Activated naive CD8-positive, alpha-beta T cell treated with anti-CD3 and anti-CD28 coated beads, Interleukin-2, amount 10 ng/mL, durations not matched to agents 7 days and 5 days (primary cell): ENCODE measurements at regions not wholly inside any gene's neighbourhood (a gene's known extent, or its start where the extent isn't known, plus 50 kb on each side); places are given as distances from the start of the nearest gene placed in this dataset.

Experiments
- ATAC-seq: fragments of 150-1000 bp; cut with Tn5 transposase; one replicate; pipeline ENCODE4 v1.10.0; 2021; ENCODE audit warnings: low read depth, moderate library complexity
- POLR2A ChIA-PET: fragments of 350-600 bp; sonication (Branson Sonifier 250); formaldehyde crosslinking; loops from one replicate; lab custom pipeline; 2021; ENCODE audit warnings: antibody characterized with exemption; lab: Charles Lee
- DNase-seq: peaks from one replicate; pipeline ENCODE4 v3.0.0; 2021
- H3K27ac Mint-ChIP-seq: one replicate; pipeline ENCODE4 v1.8.0; 2022; ENCODE audit warnings: mild to moderate bottlenecking, mixed read lengths
- H3K27me3 Mint-ChIP-seq: one replicate; pipeline ENCODE4 v1.8.0; 2022; ENCODE audit warnings: mild to moderate bottlenecking, moderate library complexity, mixed read lengths
- H3K36me3 Mint-ChIP-seq: one replicate; pipeline ENCODE4 v1.8.0; 2021; ENCODE audit warnings: mild to moderate bottlenecking, mixed read lengths
- H3K4me1 Mint-ChIP-seq: one replicate; pipeline ENCODE4 v1.8.0; 2021; ENCODE audit warnings: mixed read lengths
- H3K4me3 Mint-ChIP-seq: one replicate; pipeline ENCODE4 v1.8.0; 2022; ENCODE audit warnings: mild to moderate bottlenecking, moderate library complexity, mixed read lengths
- H3K9me3 Mint-ChIP-seq: one replicate; pipeline ENCODE4 v1.8.0; 2021; ENCODE audit warnings: mixed read lengths

DNA sequence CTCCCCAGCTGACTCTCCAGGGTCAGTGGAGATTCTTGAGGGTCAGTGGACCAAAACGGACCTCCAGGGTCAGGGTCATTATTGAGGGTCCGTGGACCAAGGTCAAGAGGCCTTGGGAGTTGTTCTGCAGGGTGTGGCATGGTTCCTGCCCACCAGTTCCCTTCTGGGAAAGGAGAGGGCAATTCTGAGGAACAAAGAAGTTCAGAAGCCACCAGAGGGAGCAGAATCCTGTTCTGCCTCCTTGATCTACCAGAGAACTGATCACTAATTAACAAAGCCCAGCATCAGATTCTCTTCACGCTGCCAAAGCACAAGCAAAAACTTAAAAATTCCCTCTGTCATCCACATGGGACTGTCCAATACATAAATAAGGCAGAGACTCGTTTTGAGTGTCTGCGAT lies 263.4 kb downstream of the DHX35 start:
- DNase-seq, result no peak
- no peaks in the 10 kb centered on the region for H3K9me3 Mint-ChIP-seq
- POLR2A ChIA-PET, result no interaction called here
- H3K27ac Mint-ChIP-seq, result no peak overlapping the region
- no peak overlapping the region for H3K4me3 Mint-ChIP-seq
- no peak for ATAC-seq
- H3K4me1 Mint-ChIP-seq, result no peaks in the 10 kb centered on the region
- H3K36me3 Mint-ChIP-seq, result no peaks in the 10 kb centered on the region
- peaks cover 10% of the 10 kb centered on the region for H3K27me3 Mint-ChIP-seq

DNA sequence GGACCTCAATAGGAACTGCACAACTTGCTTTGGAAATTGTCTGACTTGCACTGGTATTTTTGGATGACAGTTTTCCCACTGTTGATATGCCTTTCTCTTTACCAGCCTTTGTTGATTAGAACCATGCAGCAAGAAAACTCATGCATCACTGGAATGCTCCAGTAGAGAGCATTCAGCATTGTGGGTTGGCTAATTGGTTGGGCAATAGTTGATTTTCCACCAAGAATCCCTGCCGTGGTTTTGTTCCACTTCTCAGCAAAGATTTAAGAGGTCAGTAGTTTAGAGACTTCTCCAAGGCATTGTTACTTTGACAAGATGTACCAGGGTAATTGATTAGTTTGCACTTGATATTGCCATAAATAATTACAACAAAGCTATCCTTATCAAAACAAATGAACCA lies 260.0 kb downstream of the DHX35 start:
- H3K4me3 Mint-ChIP-seq, result no peak overlapping the region
- DNase-seq (no peak), ATAC-seq (no peak)
- POLR2A ChIA-PET, result no interaction called here
- H3K27ac Mint-ChIP-seq, result no peak overlapping the region
- no peaks in the 10 kb centered on the region for H3K4me1 Mint-ChIP-seq
- H3K9me3 Mint-ChIP-seq, result no peaks in the 10 kb centered on the region
- H3K27me3 Mint-ChIP-seq, result peaks cover 7% of the 10 kb centered on the region
- H3K36me3 Mint-ChIP-seq, result no peaks in the 10 kb centered on the region

DNA sequence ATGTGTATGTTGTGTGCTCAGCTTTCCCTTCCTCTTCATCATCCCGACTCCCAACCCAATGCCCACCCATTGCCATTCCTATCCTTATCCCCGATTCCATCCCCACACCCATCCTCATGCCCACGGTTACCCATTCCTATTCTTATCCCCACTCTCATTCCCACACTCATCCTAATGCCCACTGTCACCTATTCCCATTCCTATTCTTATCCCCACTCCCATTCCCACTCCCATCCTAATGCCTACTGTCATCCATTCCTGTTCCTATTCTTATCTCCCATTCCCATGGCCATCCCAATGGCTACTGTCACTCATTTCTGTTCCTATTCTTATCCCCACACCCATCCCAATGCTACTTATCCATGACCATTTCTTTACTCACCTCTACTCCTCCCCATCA lies 254.1 kb downstream of the DHX35 start:
- no peaks in the 10 kb centered on the region for H3K4me1 Mint-ChIP-seq
- no peaks in the 10 kb centered on the region for H3K9me3 Mint-ChIP-seq
- H3K36me3 Mint-ChIP-seq, result no peaks in the 10 kb centered on the region
- POLR2A ChIA-PET, result interaction anchor here (0.6 kb wide), 1 partner anchor 681 kb away, joined by 6 read pairs; no protein-coding TSS in a partner anchor
- no peak overlapping the region for H3K4me3 Mint-ChIP-seq
- H3K27ac Mint-ChIP-seq, result no peak overlapping the region
- no peak for ATAC-seq
- DNase-seq, result no peak
- H3K27me3 Mint-ChIP-seq, result peaks cover 8% of the 10 kb centered on the region

DNA sequence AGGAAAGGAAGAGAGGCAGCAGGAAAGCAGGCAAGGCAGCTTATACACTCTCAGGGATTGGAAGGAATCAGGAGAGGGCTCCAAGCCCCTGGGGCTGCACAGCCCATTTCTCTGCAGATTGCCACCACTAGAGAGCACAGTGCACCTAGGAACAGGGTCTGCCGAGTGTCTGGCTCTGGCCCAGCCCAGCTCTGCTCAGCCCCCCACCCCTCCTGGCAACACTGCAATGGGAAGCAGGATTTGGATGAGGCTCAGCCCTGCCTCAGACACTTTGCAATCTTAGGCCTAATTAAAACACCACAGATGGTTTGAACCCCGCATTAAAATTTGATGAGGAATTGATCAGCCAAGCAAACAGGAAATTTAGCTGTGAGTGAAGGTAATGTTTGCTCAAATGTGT lies 252.7 kb downstream of the DHX35 start:
- H3K27me3 Mint-ChIP-seq, result peaks cover 6% of the 10 kb centered on the region
- no peak overlapping the region for H3K27ac Mint-ChIP-seq
- H3K36me3 Mint-ChIP-seq, result no peaks in the 10 kb centered on the region
- POLR2A ChIA-PET, result no interaction called here
- ATAC-seq, result no peak
- no peak overlapping the region for H3K4me3 Mint-ChIP-seq
- DNase-seq, result no peak
- H3K4me1 Mint-ChIP-seq, result no peaks in the 10 kb centered on the region
- no peaks in the 10 kb centered on the region for H3K9me3 Mint-ChIP-seq

- H3K27ac Mint-ChIP-seq, result no peak overlapping the region
- ATAC-seq, result no peak
These were observed 251.5 kb downstream of the DHX35 start for GRCh38 chr20:39213476-39214145.

GRCh38 chr20:39211060-39211748 lies 249.1 kb downstream of the DHX35 start:
- peaks cover 6% of the 10 kb centered on the region for H3K27me3 Mint-ChIP-seq
- no peak for ATAC-seq

More at GRCh38 chr20:39213476-39214145, 251.5 kb downstream of the DHX35 start:
- POLR2A ChIA-PET, result no interaction called here
- H3K4me3 Mint-ChIP-seq, result no peak overlapping the region
- peaks cover 6% of the 10 kb centered on the region for H3K27me3 Mint-ChIP-seq
- H3K9me3 Mint-ChIP-seq, result no peaks in the 10 kb centered on the region
- no peaks in the 10 kb centered on the region for H3K4me1 Mint-ChIP-seq
- no peak for DNase-seq
- no peaks in the 10 kb centered on the region for H3K36me3 Mint-ChIP-seq

GRCh38 chr20:39210341-39211036 lies 248.3 kb downstream of the DHX35 start:
- DNase-seq, result no peak
- Mint-ChIP-seq H3K4me3 (no peak overlapping the region), H3K27ac (no peak overlapping the region), H3K27me3 (peaks cover 6% of the 10 kb centered on the region), H3K4me1 (no peaks in the 10 kb centered on the region), H3K36me3 (no peaks in the 10 kb centered on the region), H3K9me3 (no peaks in the 10 kb centered on the region)
- POLR2A ChIA-PET, result no interaction called here
- ATAC-seq, result no peak

More at GRCh38 chr20:39211060-39211748, 249.1 kb downstream of the DHX35 start:
- H3K4me1 Mint-ChIP-seq, result no peaks in the 10 kb centered on the region
- H3K27ac Mint-ChIP-seq, result no peak overlapping the region
- no peak for DNase-seq
- POLR2A ChIA-PET, result no interaction called here
- no peak overlapping the region for H3K4me3 Mint-ChIP-seq
- H3K36me3 Mint-ChIP-seq, result no peaks in the 10 kb centered on the region
- no peaks in the 10 kb centered on the region for H3K9me3 Mint-ChIP-seq

DNA sequence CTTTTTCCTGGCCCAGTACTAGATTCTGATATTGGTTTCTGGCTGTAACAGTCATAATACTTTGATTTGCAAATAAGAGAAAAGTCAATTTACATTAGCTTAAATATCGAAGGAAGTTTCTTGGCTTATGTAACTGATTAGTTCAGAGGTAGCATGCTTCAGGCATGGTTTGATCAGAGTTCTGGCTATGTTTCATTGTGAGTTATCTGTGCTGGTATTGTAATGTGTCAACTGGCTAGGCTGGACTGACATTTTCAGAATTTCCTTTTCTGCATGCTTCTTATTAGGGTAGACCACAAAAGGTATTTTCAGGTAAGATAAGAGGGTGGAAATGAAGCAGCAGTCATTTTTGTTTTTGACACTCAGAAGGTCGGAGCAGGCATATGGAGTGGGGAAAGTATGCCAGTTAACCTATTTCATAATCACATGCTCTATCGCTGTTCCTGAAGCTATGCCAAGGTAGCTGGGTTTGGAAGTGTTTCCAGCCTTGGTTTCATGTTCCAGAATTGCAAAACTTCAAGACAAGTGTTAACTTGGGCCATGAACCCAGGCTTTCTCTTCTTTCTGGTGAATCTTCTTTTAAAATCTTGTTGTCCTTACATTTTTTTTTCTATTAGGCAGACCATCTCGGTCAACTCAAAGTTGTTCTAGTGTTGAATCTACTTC lies 244.9 kb downstream of the DHX35 start:
- POLR2A ChIA-PET, result no interaction called here
- Mint-ChIP-seq H3K9me3 (no peaks in the 10 kb centered on the region), H3K36me3 (no peaks in the 10 kb centered on the region), H3K4me3 (no peak overlapping the region), H3K4me1 (no peaks in the 10 kb centered on the region), H3K27me3 (no peaks in the 10 kb centered on the region), H3K27ac (no peak overlapping the region)
- DNase-seq (no peak), ATAC-seq (no peak)

DNA sequence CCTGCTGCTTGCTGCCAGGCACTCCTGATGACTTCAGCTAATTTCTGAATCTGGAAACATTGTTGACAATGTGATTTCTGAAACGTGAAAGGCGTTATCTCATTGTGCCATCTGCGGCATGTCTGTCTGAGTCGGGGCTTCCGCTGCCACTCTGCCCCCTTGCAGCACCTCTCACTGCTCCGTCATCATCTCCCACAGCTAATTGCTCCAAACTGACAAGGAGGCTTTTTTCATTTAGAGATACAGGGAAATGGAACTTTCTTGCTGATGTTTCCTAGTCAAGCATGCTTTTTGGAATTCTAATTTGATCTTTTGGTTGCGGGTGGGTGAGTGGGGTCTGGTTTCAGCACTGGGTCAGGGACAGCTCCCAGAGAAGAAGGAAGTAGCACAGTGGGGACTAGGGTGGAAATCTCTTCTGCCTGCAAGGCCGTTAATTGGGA lies 233.5 kb downstream of the DHX35 start:
- Mint-ChIP-seq H3K36me3 (no peaks in the 10 kb centered on the region), H3K27ac (no peak overlapping the region), H3K9me3 (no peaks in the 10 kb centered on the region), H3K4me3 (no peak overlapping the region), H3K27me3 (peaks cover 2% of the 10 kb centered on the region), H3K4me1 (no peaks in the 10 kb centered on the region)
- ATAC-seq, result no peak
- DNase-seq, result no peak
- POLR2A ChIA-PET, result no interaction called here

- POLR2A ChIA-PET, result no interaction called here
- Mint-ChIP-seq H3K9me3 (no peaks in the 10 kb centered on the region), H3K36me3 (no peaks in the 10 kb centered on the region), H3K27ac (no peak overlapping the region), H3K27me3 (peaks cover 6% of the 10 kb centered on the region), H3K4me1 (no peaks in the 10 kb centered on the region), H3K4me3 (no peak overlapping the region)
- no peak for DNase-seq
- ATAC-seq, result no peak
These were observed 228.8 kb downstream of the DHX35 start for GRCh38 chr20:39190666-39191570.

- ATAC-seq (no peak), DNase-seq (no peak)
- H3K4me1 Mint-ChIP-seq, result no peaks in the 10 kb centered on the region
- no peak overlapping the region for H3K4me3 Mint-ChIP-seq
- peaks cover 2% of the 10 kb centered on the region for H3K9me3 Mint-ChIP-seq
- no peak overlapping the region for H3K27ac Mint-ChIP-seq
- POLR2A ChIA-PET, result no interaction called here
- peaks cover 3% of the 10 kb centered on the region for H3K27me3 Mint-ChIP-seq
- H3K36me3 Mint-ChIP-seq, result no peaks in the 10 kb centered on the region
These were observed 226.2 kb downstream of the DHX35 start for GRCh38 chr20:39188266-39188765.

DNA sequence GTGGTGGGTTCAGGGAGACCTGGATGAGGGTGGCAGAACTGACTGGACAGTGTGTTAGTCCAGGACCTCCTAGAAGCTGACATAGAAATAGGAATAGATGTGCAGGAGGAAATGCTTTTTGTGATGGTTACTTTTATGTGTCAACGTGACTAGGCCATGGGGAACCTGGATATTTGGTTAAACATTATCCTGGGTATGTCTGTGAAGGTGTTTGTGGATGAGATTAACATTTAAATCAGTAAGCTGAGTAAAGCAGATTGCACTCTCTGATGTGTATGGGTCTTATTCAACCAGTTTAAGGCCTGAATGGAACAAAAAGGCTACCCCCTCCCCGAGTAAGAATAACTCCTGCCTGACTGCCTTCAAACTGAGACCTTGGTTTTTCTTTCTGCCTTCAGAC lies 219.3 kb downstream of the DHX35 start:
- H3K4me1 Mint-ChIP-seq, result no peaks in the 10 kb centered on the region
- no peak overlapping the region for H3K27ac Mint-ChIP-seq
- POLR2A ChIA-PET, result no interaction called here

More for the DNA sequence above, 219.3 kb downstream of the DHX35 start:
- Mint-ChIP-seq H3K27me3 (peaks cover 7% of the 10 kb centered on the region), H3K9me3 (peaks cover 2% of the 10 kb centered on the region), H3K36me3 (no peaks in the 10 kb centered on the region), H3K4me3 (no peak overlapping the region)
- ATAC-seq (no peak), DNase-seq (no peak)
